ENCODE measurements at regions not wholly inside any gene's neighbourhood (a gene's known extent, or its start where the extent isn't known, plus 50 kb on each side); places are given as distances from the start of the nearest gene placed in this dataset.
"Not testable (repeated sequence)": the region's sequence is repeated elsewhere in the genome, so short reads cannot be mapped to it uniquely, and the experiment has no call there.

DNA sequence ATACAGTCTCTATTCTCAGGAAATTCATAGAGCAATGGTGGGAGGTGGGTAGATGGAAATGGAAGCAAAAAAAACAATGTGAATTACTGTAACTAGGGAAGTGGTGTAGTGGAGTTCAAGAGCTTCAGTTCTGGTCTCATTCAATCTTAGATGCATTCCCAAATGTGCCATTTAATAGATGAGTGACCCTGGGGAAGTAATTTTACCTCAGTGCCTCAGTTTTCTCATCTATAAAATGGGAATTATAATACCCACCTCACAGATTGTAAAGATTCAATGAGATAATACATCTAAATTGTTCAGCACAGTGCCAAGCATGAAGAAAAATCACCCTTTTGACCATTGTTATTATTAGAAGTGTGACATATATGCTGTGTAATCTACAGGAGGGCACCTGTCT lies 173.1 kb downstream of the SLC38A4 start:
- H3K36me3 ChIP-seq (ENCODE audit: control insufficient read depth, insufficient read depth, low read length): no peaks in the 10 kb centered on the region
- no peak for DNase-seq (ENCODE audit: low read depth)
- no peak for TF ChIP-seq CTCF (IDR thresholded peaks at IDR 0.05; ENCODE audit: insufficient read depth, low read length, poor library complexity, severe bottlenecking)
- H3K4me3 ChIP-seq (ENCODE audit: low read depth, low read length): no peak overlapping the region
- no peaks in the 10 kb centered on the region for H3K27me3 ChIP-seq (ENCODE audit: control insufficient read depth, insufficient read depth, low read length)

DNA sequence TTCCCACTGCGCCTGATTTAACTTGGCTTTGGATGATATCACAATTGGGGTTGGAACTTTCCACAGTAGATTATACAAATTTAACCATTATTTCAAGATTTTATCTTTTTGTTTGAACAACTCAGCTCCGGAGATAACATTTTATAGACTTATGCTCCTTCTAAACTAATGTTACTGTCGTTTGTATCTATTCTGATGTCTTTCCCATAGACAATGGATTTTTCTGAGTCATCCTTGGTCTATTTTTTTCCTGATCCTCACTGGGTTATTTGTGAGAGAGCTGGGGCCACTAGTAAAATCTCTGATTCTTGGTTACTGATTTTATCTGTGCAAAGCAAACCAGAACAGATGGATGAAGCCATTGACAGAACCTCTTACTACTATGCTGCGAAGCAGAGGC lies 175.1 kb downstream of the SLC38A4 start:
- TF ChIP-seq CTCF (IDR thresholded peaks at IDR 0.05; ENCODE audit: insufficient read depth, low read length, poor library complexity, severe bottlenecking): no peak
- no peak overlapping the region for H3K4me3 ChIP-seq (ENCODE audit: low read depth, low read length)
- no peak for DNase-seq (ENCODE audit: low read depth)
- H3K36me3 ChIP-seq (ENCODE audit: control insufficient read depth, insufficient read depth, low read length): no peaks in the 10 kb centered on the region
- H3K27me3 ChIP-seq (ENCODE audit: control insufficient read depth, insufficient read depth, low read length): no peaks in the 10 kb centered on the region

DNA sequence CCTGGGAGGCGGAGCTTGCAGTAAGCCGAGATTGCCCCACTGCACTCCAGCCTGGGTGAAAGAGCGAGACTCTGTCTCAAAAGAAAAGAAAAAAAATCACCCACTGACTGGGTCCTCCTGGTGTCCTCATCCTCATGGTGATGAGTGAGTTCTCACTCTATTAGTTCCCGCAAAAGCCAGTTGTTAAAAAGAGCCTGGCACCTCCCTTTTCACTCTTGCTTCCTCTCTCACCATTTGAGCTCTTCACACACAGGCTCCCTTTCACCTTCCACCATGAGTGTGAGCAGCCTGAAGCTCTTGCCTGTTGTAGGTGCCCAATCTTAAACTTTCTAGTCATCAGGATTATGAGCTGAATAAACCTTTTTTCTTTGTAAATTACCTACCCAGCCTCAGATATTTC lies 176.4 kb downstream of the SLC38A4 start:
- no peak for TF ChIP-seq CTCF (IDR thresholded peaks at IDR 0.05; ENCODE audit: insufficient read depth, low read length, poor library complexity, severe bottlenecking)
- Histone ChIP-seq H3K36me3 (ENCODE audit: control insufficient read depth, insufficient read depth, low read length) (no peaks in the 10 kb centered on the region), H3K4me3 (ENCODE audit: low read depth, low read length) (no peak overlapping the region), H3K27me3 (ENCODE audit: control insufficient read depth, insufficient read depth, low read length) (no peaks in the 10 kb centered on the region)
- no peak for DNase-seq (ENCODE audit: low read depth)

- TF ChIP-seq CTCF (IDR thresholded peaks at IDR 0.05; ENCODE audit: insufficient read depth, low read length, poor library complexity, severe bottlenecking): no peak
- DNase-seq (ENCODE audit: low read depth): no peak
- H3K27me3 ChIP-seq (ENCODE audit: control insufficient read depth, insufficient read depth, low read length): no peaks in the 10 kb centered on the region
- H3K4me3 ChIP-seq (ENCODE audit: low read depth, low read length): no peak overlapping the region
- no peaks in the 10 kb centered on the region for H3K36me3 ChIP-seq (ENCODE audit: control insufficient read depth, insufficient read depth, low read length)
These were observed 178.8 kb downstream of the SLC38A4 start for GRCh38 chr12:46647034-46647433.

DNA sequence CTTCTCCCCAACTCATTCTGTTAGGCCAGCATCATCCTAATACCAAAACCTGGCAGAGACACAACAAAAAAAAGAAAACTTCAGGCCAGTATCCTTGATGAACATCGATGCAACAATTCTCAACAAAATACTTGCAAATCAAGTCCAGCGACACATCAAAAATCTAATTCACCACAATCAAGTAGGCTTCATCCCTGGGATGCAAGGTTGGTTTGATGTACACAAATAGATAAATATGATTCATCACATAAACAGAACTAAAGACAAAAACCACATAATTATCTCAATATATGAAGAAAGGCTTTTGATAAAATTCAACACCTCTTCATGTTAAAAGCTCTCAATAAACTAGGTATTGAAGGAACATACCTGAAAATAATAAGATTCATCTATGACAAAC lies 184.1 kb downstream of the SLC38A4 start:
- not testable (repeated sequence) for H3K4me3 ChIP-seq (ENCODE audit: low read depth, low read length); H3K36me3 ChIP-seq (ENCODE audit: control insufficient read depth, insufficient read depth, low read length); DNase-seq (ENCODE audit: low read depth)

GRCh38 chr12:46635818-46636217 lies 190.0 kb downstream of the SLC38A4 start:
- Histone ChIP-seq H3K36me3 (ENCODE audit: control insufficient read depth, insufficient read depth, low read length) (no peaks in the 10 kb centered on the region), H3K4me3 (ENCODE audit: low read depth, low read length) (no peak overlapping the region), H3K27me3 (ENCODE audit: control insufficient read depth, insufficient read depth, low read length) (no peaks in the 10 kb centered on the region)
- no peak for DNase-seq (ENCODE audit: low read depth)
- TF ChIP-seq CTCF (IDR thresholded peaks at IDR 0.05; ENCODE audit: insufficient read depth, low read length, poor library complexity, severe bottlenecking): no peak

More for the DNA sequence above, 184.1 kb downstream of the SLC38A4 start:
- H3K27me3 ChIP-seq (ENCODE audit: control insufficient read depth, insufficient read depth, low read length): not testable (repeated sequence)

Data from kidney epithelial cell (primary cell).